ENCODE measurements at regions not wholly inside any gene's neighbourhood (a gene's known extent, or its start where the extent isn't known, plus 50 kb on each side); places are given as distances from the start of the nearest gene placed in this dataset.

DNA sequence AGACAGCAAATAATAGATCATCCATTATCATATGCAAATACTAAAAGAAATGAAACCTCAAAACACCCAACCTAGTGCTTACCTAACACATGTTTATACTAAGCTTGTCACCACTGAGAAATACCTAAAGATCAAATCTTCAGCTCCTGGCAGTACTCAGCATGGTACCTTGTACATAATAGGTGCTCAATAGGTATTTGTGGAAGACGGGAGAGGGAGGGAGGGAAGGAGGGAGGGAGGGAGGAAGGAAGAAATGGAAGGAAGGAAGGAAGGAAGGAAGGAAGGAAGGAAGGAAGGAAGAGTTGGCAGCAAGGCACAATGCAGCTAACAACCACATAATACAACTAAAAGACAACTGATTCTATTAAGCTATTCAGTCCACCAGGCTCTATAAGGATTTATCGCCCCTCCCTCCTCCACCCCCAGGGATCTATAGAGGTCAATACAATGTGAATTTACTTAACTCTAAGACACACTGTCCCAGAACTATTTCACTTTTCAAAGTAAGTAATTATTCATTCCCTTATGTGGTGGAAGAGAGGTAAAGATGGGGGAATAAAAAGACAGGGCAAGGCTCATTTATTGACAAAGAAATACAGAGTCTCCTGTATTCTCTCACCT, 328.9 kb downstream of the PAPSS1 start:
- no peak for TF ChIP-seq CTCF (IDR thresholded peaks at IDR 0.05; ENCODE audit: low read depth, low read length)
- no peaks in the 10 kb centered on the region for H3K27me3 ChIP-seq
- no peak overlapping the region for H3K27ac ChIP-seq
- no peaks in the 10 kb centered on the region for H3K36me3 ChIP-seq
- H3K4me3 ChIP-seq = no peak overlapping the region
- DNase-seq (ENCODE audit: low read depth in 1 of 2, low spot score in 1 of 2) = no peak
- no peaks in the 10 kb centered on the region for H3K9me3 ChIP-seq (ENCODE audit: low read depth)
- no peaks in the 10 kb centered on the region for H3K4me1 ChIP-seq (ENCODE audit: low read depth)

DNA sequence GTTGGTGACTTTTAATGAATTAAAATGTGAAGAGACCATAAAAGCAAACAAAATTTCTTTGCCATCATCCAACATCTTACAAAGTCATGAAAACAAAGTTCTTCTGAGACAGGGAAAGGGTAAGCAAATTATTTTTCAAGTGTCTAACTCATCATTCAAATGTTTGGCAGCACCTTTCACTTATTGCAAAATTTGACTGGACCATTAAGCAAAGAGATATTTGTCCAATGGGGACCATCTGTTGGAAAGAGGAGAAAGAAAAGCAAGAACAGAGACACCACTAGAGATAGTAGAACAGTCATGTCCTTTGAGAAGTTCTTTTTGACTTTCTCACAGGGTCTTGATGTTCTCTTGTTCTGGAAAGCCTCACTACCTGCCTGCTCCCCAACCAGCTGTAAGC, 330.1 kb downstream of the PAPSS1 start:
- H3K4me1 ChIP-seq (ENCODE audit: low read depth) = no peaks in the 10 kb centered on the region
- no peak for TF ChIP-seq CTCF (IDR thresholded peaks at IDR 0.05; ENCODE audit: low read depth, low read length)
- no peak for DNase-seq (ENCODE audit: low read depth in 1 of 2, low spot score in 1 of 2)
- H3K4me3 ChIP-seq = no peak overlapping the region
- H3K27ac ChIP-seq = no peak overlapping the region
- H3K9me3 ChIP-seq (ENCODE audit: low read depth) = no peaks in the 10 kb centered on the region
- no peaks in the 10 kb centered on the region for H3K27me3 ChIP-seq
- H3K36me3 ChIP-seq = no peaks in the 10 kb centered on the region

- no peak for DNase-seq (ENCODE audit: low read depth in 1 of 2, low spot score in 1 of 2)
- Histone ChIP-seq H3K4me1 (ENCODE audit: low read depth) (no peaks in the 10 kb centered on the region), H3K27me3 (no peaks in the 10 kb centered on the region), H3K36me3 (no peaks in the 10 kb centered on the region), H3K27ac (no peak overlapping the region), H3K9me3 (ENCODE audit: low read depth) (no peaks in the 10 kb centered on the region), H3K4me3 (no peak overlapping the region)
- no peak for TF ChIP-seq CTCF (IDR thresholded peaks at IDR 0.05; ENCODE audit: low read depth, low read length)
Observed at GRCh38 chr4:107388736-107389274, 331.2 kb downstream of the PAPSS1 start.

- Histone ChIP-seq H3K27ac (no peak overlapping the region), H3K27me3 (no peaks in the 10 kb centered on the region), H3K4me3 (no peak overlapping the region), H3K9me3 (ENCODE audit: low read depth) (no peaks in the 10 kb centered on the region), H3K36me3 (no peaks in the 10 kb centered on the region), H3K4me1 (ENCODE audit: low read depth) (peaks cover 3% of the 10 kb centered on the region)
- TF ChIP-seq CTCF (IDR thresholded peaks at IDR 0.05; ENCODE audit: low read depth, low read length) = no peak
- DNase-seq (ENCODE audit: low read depth in 1 of 2, low spot score in 1 of 2) = no peak
Observed at GRCh38 chr4:107380836-107381438, 339.1 kb downstream of the PAPSS1 start.

DNA sequence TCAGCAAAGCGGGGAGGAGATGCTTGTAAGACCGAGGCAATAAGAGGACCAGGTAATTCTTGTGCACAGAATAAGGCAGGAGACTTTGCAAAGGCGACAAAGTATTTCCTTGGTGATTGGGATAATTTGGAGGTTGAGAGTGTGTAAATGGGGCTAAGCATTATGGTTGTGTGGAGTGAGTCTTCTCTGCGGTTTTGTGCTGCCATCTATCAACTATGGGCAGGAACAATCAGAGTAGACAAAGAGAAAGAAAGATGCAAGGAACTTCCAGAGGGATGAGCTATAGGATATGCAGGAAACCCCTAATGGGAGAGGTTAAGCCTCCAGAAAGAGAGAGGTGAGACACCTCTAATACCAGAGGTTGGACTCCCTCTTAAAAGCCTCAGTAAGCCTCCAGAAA, 339.8 kb downstream of the PAPSS1 start:
- no peaks in the 10 kb centered on the region for H3K9me3 ChIP-seq (ENCODE audit: low read depth)
- peaks cover 3% of the 10 kb centered on the region for H3K4me1 ChIP-seq (ENCODE audit: low read depth)
- no peaks in the 10 kb centered on the region for H3K27me3 ChIP-seq
- H3K4me3 ChIP-seq = no peak overlapping the region
- peak overlapping the region; percentile 83 for H3K27ac ChIP-seq
- no peak for TF ChIP-seq CTCF (IDR thresholded peaks at IDR 0.05; ENCODE audit: low read depth, low read length)
- no peak for DNase-seq (ENCODE audit: low read depth in 1 of 2, low spot score in 1 of 2)
- no peaks in the 10 kb centered on the region for H3K36me3 ChIP-seq
